ENCODE measurements at regions not wholly inside any gene's neighbourhood (a gene's known extent, or its start where the extent isn't known, plus 50 kb on each side); places are given as distances from the start of the nearest gene placed in this dataset.

DNA sequence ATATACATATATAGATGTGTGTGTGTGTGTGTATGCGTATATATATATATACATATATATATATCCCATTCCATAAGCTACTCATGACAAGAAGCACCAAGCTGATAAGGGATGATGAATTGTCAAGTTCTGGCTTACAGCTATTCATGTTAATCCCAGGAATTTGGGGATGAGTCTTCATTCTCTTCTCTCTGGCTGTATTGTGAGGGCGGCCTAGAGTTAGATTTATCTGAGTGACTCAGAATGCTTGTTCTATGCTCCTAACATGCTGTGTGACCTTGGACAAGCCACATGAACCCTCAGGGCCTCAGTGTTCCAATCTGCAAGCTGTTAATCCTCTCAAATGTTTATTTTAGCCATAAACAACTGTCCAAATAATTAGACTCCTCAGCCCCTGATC, 749.0 kb downstream of the MED13L start:
- no peak overlapping the region for H3K4me3 ChIP-seq (replicated peaks in 1 of 3; ENCODE audit: insufficient read depth in 1 of 3, low read depth in 1 of 3, low read length in 3 of 3)
- peaks cover 11% of the 10 kb centered on the region for H3K9me3 ChIP-seq (replicated peaks; ENCODE audit: control insufficient read depth, insufficient read depth, low read length)
- intact Hi-C loops (cut with micrococcal nuclease) (no loop called here), dilution Hi-C loops (cut with MboI; ENCODE audit: extremely low pct_ligation_motif_present, low sequenced_read_pairs) (no loop called here)
- CTCF ChIA-PET, result no interaction called here
- no peak overlapping the region for H3K9ac ChIP-seq (replicated peaks; ENCODE audit: extremely low read depth, insufficient read depth, low read length)
- H2AFZ ChIP-seq (ENCODE audit: low read depth, low read length), result no peak overlapping the region
- H3K9me1 ChIP-seq (replicated peaks; ENCODE audit: control insufficient read depth, extremely low read depth, insufficient read depth, low read length), result no peaks in the 10 kb centered on the region
- H4K20me1 ChIP-seq (replicated peaks; ENCODE audit: control insufficient read depth, extremely low read depth, insufficient read depth, low read length), result no peaks in the 10 kb centered on the region
- no peak for DNase-seq (ENCODE audit: low read depth, low spot score)
- H3K4me1 ChIP-seq (ENCODE audit: control insufficient read depth, extremely low read depth, insufficient read depth, low read length), result no peaks in the 10 kb centered on the region
- no peak for FAIRE-seq
- no TSS peak for BruUV-seq (replicated peaks)
- H3K27ac ChIP-seq (ENCODE audit: insufficient read depth, low read depth, low read length), result no peak overlapping the region
- POLR2A ChIA-PET, result no interaction called here
- H3K27me3 ChIP-seq (ENCODE audit: control insufficient read depth in 2 of 2, insufficient read depth in 2 of 2, low read length in 2 of 2), result no peaks in the 10 kb centered on the region
- H3K4me2 ChIP-seq (ENCODE audit: insufficient read depth, low read length), result no peak overlapping the region
- TF ChIP-seq FOS (IDR thresholded peaks at IDR 0.05; ENCODE audit: borderline replicate concordance, insufficient read depth, low read length), result no peak
- TF ChIP-seq, protein P1, sequence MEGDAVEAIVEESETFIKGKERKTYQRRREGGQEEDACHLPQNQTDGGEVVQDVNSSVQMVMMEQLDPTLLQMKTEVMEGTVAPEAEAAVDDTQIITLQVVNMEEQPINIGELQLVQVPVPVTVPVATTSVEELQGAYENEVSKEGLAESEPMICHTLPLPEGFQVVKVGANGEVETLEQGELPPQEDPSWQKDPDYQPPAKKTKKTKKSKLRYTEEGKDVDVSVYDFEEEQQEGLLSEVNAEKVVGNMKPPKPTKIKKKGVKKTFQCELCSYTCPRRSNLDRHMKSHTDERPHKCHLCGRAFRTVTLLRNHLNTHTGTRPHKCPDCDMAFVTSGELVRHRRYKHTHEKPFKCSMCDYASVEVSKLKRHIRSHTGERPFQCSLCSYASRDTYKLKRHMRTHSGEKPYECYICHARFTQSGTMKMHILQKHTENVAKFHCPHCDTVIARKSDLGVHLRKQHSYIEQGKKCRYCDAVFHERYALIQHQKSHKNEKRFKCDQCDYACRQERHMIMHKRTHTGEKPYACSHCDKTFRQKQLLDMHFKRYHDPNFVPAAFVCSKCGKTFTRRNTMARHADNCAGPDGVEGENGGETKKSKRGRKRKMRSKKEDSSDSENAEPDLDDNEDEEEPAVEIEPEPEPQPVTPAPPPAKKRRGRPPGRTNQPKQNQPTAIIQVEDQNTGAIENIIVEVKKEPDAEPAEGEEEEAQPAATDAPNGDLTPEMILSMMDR (IDR thresholded peaks at IDR 0.05; ENCODE audit: extremely low read depth in 1 of 2, insufficient read depth in 1 of 2, low read depth in 1 of 2, low read length in 2 of 2), result no peak
- TF ChIP-seq JUN (IDR thresholded peaks at IDR 0.05; ENCODE audit: borderline replicate concordance, insufficient read depth, insufficient read length, low read depth), result no peak
- no peaks in the 10 kb centered on the region for H3K79me2 ChIP-seq (ENCODE audit: control insufficient read depth, insufficient read depth, low read length)
- H3K36me3 ChIP-seq (ENCODE audit: control insufficient read depth in 2 of 2, extremely low read depth in 1 of 2, insufficient read depth in 2 of 2, low read length in 2 of 2), result no peaks in the 10 kb centered on the region

DNA sequence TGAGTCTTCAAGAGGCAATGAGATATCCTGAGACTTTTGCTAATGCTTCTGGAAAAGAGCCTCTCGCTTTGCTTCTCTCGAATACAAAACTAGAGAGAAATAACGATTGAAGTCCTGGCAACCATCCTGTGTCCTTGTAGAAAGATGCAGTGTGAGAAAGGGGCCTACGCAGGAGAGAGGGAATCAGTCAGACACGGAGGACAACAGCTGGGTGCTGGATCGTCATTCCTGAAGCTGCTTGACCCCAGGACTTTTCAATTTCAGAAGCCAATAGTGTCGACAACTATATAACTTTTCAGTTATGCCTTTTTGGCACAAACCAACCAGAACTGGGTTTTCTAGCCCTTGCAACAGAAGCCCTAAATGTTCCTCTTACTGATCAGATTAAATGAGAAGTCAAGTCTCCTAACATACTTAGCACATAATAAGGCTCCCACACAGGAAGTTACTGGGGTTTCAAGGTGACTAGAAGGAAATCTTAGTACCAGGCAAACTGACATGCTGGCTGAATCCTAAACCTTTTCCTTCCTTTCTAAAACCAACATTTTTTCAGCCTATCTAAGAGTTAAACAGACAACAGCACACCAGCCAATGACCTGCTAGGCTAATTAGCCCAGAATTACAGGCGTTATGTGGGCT, 755.6 kb downstream of the MED13L start:
- Histone ChIP-seq H4K20me1 (replicated peaks; ENCODE audit: control insufficient read depth, extremely low read depth, insufficient read depth, low read length) (no peaks in the 10 kb centered on the region), H3K9ac (replicated peaks; ENCODE audit: extremely low read depth, insufficient read depth, low read length) (no peak overlapping the region), H2AFZ (ENCODE audit: low read depth, low read length) (no peak overlapping the region), H3K9me1 (replicated peaks; ENCODE audit: control insufficient read depth, extremely low read depth, insufficient read depth, low read length) (no peaks in the 10 kb centered on the region), H3K4me3 (replicated peaks in 1 of 3; ENCODE audit: insufficient read depth in 1 of 3, low read depth in 1 of 3, low read length in 3 of 3) (no peak overlapping the region), H3K79me2 (ENCODE audit: control insufficient read depth, insufficient read depth, low read length) (no peaks in the 10 kb centered on the region), H3K4me2 (ENCODE audit: insufficient read depth, low read length) (no peak overlapping the region), H3K36me3 (ENCODE audit: control insufficient read depth in 2 of 2, extremely low read depth in 1 of 2, insufficient read depth in 2 of 2, low read length in 2 of 2) (no peaks in the 10 kb centered on the region), H3K27me3 (ENCODE audit: control insufficient read depth in 2 of 2, insufficient read depth in 2 of 2, low read length in 2 of 2) (no peaks in the 10 kb centered on the region), H3K9me3 (replicated peaks; ENCODE audit: control insufficient read depth, insufficient read depth, low read length) (peaks cover 3% of the 10 kb centered on the region), H3K27ac (ENCODE audit: insufficient read depth, low read depth, low read length) (no peak overlapping the region), H3K4me1 (ENCODE audit: control insufficient read depth, extremely low read depth, insufficient read depth, low read length) (no peaks in the 10 kb centered on the region)
- CTCF ChIA-PET, result no interaction called here
- TF ChIP-seq POLR2AphosphoS5 (IDR thresholded peaks at IDR 0.05; ENCODE audit: insufficient read depth, low read depth, low read length) (no peak), POLR2A (IDR thresholded peaks at IDR 0.05; ENCODE audit: low read depth, low read length) (no peak), FOS (IDR thresholded peaks at IDR 0.05; ENCODE audit: borderline replicate concordance, insufficient read depth, low read length) (no peak), EZH2 (IDR thresholded peaks at IDR 0.05; ENCODE audit: borderline replicate concordance, low read depth, low read length, severe bottlenecking) (no peak), MYC (IDR thresholded peaks at IDR 0.05; ENCODE audit: low read depth, low read length) (no peak), GATA2 (IDR thresholded peaks at IDR 0.05; ENCODE audit: insufficient read depth, insufficient read length, low read depth, low read length) (no peak), JUN (IDR thresholded peaks at IDR 0.05; ENCODE audit: borderline replicate concordance, insufficient read depth, insufficient read length, low read depth) (no peak)
- TF ChIP-seq, protein P1 (IDR thresholded peaks at IDR 0.05; ENCODE audit: extremely low read depth in 1 of 2, insufficient read depth in 1 of 2, low read depth in 1 of 2, low read length in 2 of 2), result no peak
- TF ChIP-seq, protein P2, sequence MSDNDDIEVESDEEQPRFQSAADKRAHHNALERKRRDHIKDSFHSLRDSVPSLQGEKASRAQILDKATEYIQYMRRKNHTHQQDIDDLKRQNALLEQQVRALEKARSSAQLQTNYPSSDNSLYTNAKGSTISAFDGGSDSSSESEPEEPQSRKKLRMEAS (IDR thresholded peaks at IDR 0.05; ENCODE audit: insufficient read depth, insufficient read length), result no peak
- POLR2A ChIA-PET, result no interaction called here
- intact Hi-C loops (cut with micrococcal nuclease) (no loop called here), dilution Hi-C loops (cut with MboI; ENCODE audit: extremely low pct_ligation_motif_present, low sequenced_read_pairs) (no loop called here)
- DNase-seq (ENCODE audit: low read depth, low spot score) (no peak), FAIRE-seq (no peak)
- BruUV-seq (replicated peaks), result no TSS peak

Measured in endothelial cell of umbilical vein (primary cell).